Common myeloid progenitor, CD34-positive (primary cell): ENCODE measurements at regions not wholly inside any gene's neighbourhood (a gene's known extent, or its start where the extent isn't known, plus 50 kb on each side); places are given as distances from the start of the nearest gene placed in this dataset.

ENCODE experiments used
- CTCF ChIA-PET: fragments of 350-600 bp; sonication (Branson Sonifier 250); formaldehyde crosslinking; loops from one replicate; lab custom pipeline; 2021; ENCODE audit warnings: antibody characterized with exemption; lab: Charles Lee
- POLR2A ChIA-PET: fragments of 350-600 bp; sonication (Branson Sonifier 250); formaldehyde crosslinking; loops from one replicate; lab custom pipeline; 2021; ENCODE audit warnings: antibody characterized with exemption; lab: Charles Lee
- DNase-seq, 3 donors: peaks; one replicate each; pipeline versions ENCODE4 v3.0.0 to v3.0.0-alpha.2; 2013
- H3K27ac ChIP-seq, 2 experiments: 1 replicate in 1 of 2; 2 replicates in 1 of 2; pipeline ENCODE4 v1.7.0; 2013; ENCODE audit warnings: inconsistent platforms in 2 of 2, low read length in 2 of 2, mild to moderate bottlenecking in 2 of 2, low read depth in 1 of 2, moderate library complexity in 1 of 2; ENCODE audit not compliant: severe bottlenecking in 2 of 2, insufficient read depth in 1 of 2, poor library complexity in 1 of 2
- H3K27me3 ChIP-seq, 5 experiments: replicated peaks in 2 of 5; 1 replicate in 3 of 5; 2 replicates in 2 of 5; pipeline versions ENCODE4 v1.6.1 to v1.7.0; 2013; ENCODE audit warnings: low read length in 4 of 5, mild to moderate bottlenecking in 2 of 5, moderate library complexity in 2 of 5, inconsistent platforms in 1 of 5; ENCODE audit not compliant: insufficient read depth in 5 of 5, control insufficient read depth in 4 of 5
- H3K36me3 ChIP-seq, 4 experiments: 1 replicate in 2 of 4; 2 replicates in 2 of 4; pipeline versions ENCODE4 v1.6.1 to v1.7.0; 2013; ENCODE audit warnings: low read length in 3 of 4, control low read depth in 1 of 4, mild to moderate bottlenecking in 1 of 4; ENCODE audit not compliant: control insufficient read depth in 4 of 4, insufficient read depth in 4 of 4
- H3K4me1 ChIP-seq, 4 experiments: 1 replicate in 3 of 4; 2 replicates in 1 of 4; pipeline versions ENCODE4 v1.6.1 to v1.7.1; 2013; ENCODE audit warnings: low read length in 3 of 4, mild to moderate bottlenecking in 3 of 4, control low read depth in 1 of 4, inconsistent platforms in 1 of 4, moderate library complexity in 1 of 4; ENCODE audit not compliant: control insufficient read depth in 4 of 4, insufficient read depth in 4 of 4; ENCODE audit errors: control extremely low read depth in 1 of 4
- H3K4me3 ChIP-seq, 7 experiments: 1 replicate in 4 of 7; 2 replicates in 3 of 7; pipeline versions ENCODE4 v1.5.1 to v1.7.0; 2013; ENCODE audit warnings: mild to moderate bottlenecking in 7 of 7, low read length in 6 of 7, moderate library complexity in 6 of 7, inconsistent platforms in 2 of 7, low read depth in 2 of 7, control low read depth in 1 of 7; ENCODE audit not compliant: insufficient read depth in 4 of 7, control insufficient read depth in 1 of 7; ENCODE audit errors: extremely low read depth in 1 of 7
- H3K9me3 ChIP-seq, 5 experiments: 1 replicate in 4 of 5; 2 replicates in 1 of 5; pipeline versions ENCODE4 v1.6.1 to v1.7.1; 2013; ENCODE audit warnings: low read length in 4 of 5, mild to moderate bottlenecking in 2 of 5, inconsistent platforms in 1 of 5, low read depth in 1 of 5, moderate library complexity in 1 of 5; ENCODE audit not compliant: control insufficient read depth in 4 of 5, insufficient read depth in 2 of 5; ENCODE audit errors: control extremely low read depth in 1 of 5
- WGBS: methylation state at CpG from one replicate; pipeline ENCODE4 v1.1.5; 2013; ENCODE audit not compliant: insufficient coverage; 5-methylcytosine and 5-hydroxymethylcytosine counted together

GRCh38 chr4:145988628-145989027 lies 50.0 kb upstream of the ZNF827 start:
- CTCF ChIA-PET = no interaction called here
- 100% methylated on average over 1 of the region's 2 CpGs for WGBS
- H3K36me3 ChIP-seq = no peaks in the 10 kb centered on the region

More at GRCh38 chr4:145988628-145989027, 50.0 kb upstream of the ZNF827 start:
- POLR2A ChIA-PET = no interaction called here
- no peak overlapping the region for H3K4me3 ChIP-seq
- no peak for DNase-seq
- no peaks in the 10 kb centered on the region for H3K4me1 ChIP-seq
- no peaks in the 10 kb centered on the region for H3K27me3 ChIP-seq
- peaks cover 0 to 2% (median 0%) of the 10 kb centered on the region in 5 experiments for H3K9me3 ChIP-seq
- H3K27ac ChIP-seq = no peak overlapping the region
